PC-9 (cell line): ENCODE measurements at regions not wholly inside any gene's neighbourhood (a gene's known extent, or its start where the extent isn't known, plus 50 kb on each side); places are given as distances from the start of the nearest gene placed in this dataset.

ENCODE experiments used
- BruUV-seq: library from RNA; stranded (reverse); fragments of 400-500 nt; replicated peaks from 2 replicates; lab custom pipeline; 2021; lab: Mats Ljungman, UMichigan
- CTCF ChIA-PET: fragments of 300-600 bp; sonication (Branson Sonifier 250); formaldehyde crosslinking; loops from one replicate; lab custom pipeline; 2022; ENCODE audit warnings: antibody characterized with exemption; lab: Charles Lee
- POLR2A ChIA-PET: fragments of 300-600 bp; sonication (Branson Sonifier 250); formaldehyde crosslinking; loops from one replicate; lab custom pipeline; 2022; ENCODE audit warnings: antibody characterized with exemption; ENCODE audit not compliant: unreplicated experiment; lab: Charles Lee
- DNase-seq, 2 experiments: peaks; one replicate each; pipeline versions ENCODE4 v3.0.0 to v3.0.0-alpha.2; 2015 to 2022; ENCODE audit warnings: mixed read lengths in 1 of 2
- H2AFZ ChIP-seq: fragments of 200-600 bp; sonication (generic); 2 replicates; pipeline ENCODE4 v1.8.1; 2017; ENCODE audit warnings: antibody characterized with exemption
- H3F3A ChIP-seq: fragments of 200-600 bp; sonication (generic); 2 replicates; pipeline ENCODE4 v1.8.1; 2017; ENCODE audit warnings: antibody characterized with exemption, mild to moderate bottlenecking, low read depth; ENCODE audit not compliant: insufficient read depth
- H3K27ac ChIP-seq: fragments of 200-600 bp; sonication (generic); 2 replicates; pipeline ENCODE4 v1.6.1; 2016; ENCODE audit warnings: mixed run types
- H3K27me3 ChIP-seq: fragments of 200-600 bp; sonication (generic); 2 replicates; pipeline ENCODE4 v1.6.1; 2016; ENCODE audit warnings: low read depth, mixed run types; ENCODE audit not compliant: insufficient read depth
- H3K36me3 ChIP-seq: fragments of 200-600 bp; sonication (generic); 2 replicates; pipeline ENCODE4 v1.6.1; 2016; ENCODE audit warnings: low read depth, mixed run types
- H3K4me1 ChIP-seq: fragments of 200-600 bp; sonication (generic); replicated peaks from 2 replicates; pipeline ENCODE4 v1.6.1; 2016; ENCODE audit warnings: mixed run types; ENCODE audit not compliant: insufficient read depth
- H3K4me2 ChIP-seq: fragments of 200-600 bp; sonication (generic); 2 replicates; pipeline ENCODE4 v1.6.1; 2017; ENCODE audit warnings: mixed run types
- H3K4me3 ChIP-seq: fragments of 200-600 bp; sonication (generic); 2 replicates; pipeline ENCODE4 v1.6.1; 2016; ENCODE audit warnings: mixed run types
- H3K79me2 ChIP-seq: fragments of 200-600 bp; sonication (generic); 2 replicates; pipeline ENCODE4 v1.6.1; 2017; ENCODE audit warnings: low read depth, mixed run types
- H3K9me2 ChIP-seq: fragments of 200-600 bp; sonication (generic); 2 replicates; pipeline ENCODE4 v1.8.1; 2017; ENCODE audit warnings: mild to moderate bottlenecking; ENCODE audit not compliant: insufficient read depth
- H3K9me3 ChIP-seq: fragments of 200-600 bp; sonication (generic); 2 replicates; pipeline ENCODE4 v1.8.1; 2016; ENCODE audit warnings: low read depth; ENCODE audit not compliant: insufficient read depth
- H4K20me1 ChIP-seq: fragments of 200-600 bp; sonication (generic); 2 replicates; pipeline ENCODE4 v1.8.1; 2017; ENCODE audit not compliant: insufficient read depth
- EZH2 ChIP-seq: fragments of 200-600 bp; sonication (generic); IDR thresholded peaks from 2 replicates; pipeline ENCODE4 v1.8.0; 2017; ENCODE audit warnings: antibody characterized with exemption, low read depth
- intact Hi-C: fragments of 100-400 bp; cut with micrococcal nuclease; formaldehyde crosslinking; loops from one replicate; pipeline ENCODE4 v1.10.0; 2022; ENCODE audit not compliant: unreplicated experiment
- TF ChIP-seq, protein P1 (sequence below): fragments of 200-600 bp; sonication (generic); conservative IDR thresholded peaks from 2 replicates; pipeline ENCODE4 v1.6.1; 2017; ENCODE audit warnings: mixed run types, antibody characterized with exemption, mild to moderate bottlenecking, moderate library complexity

DNA sequence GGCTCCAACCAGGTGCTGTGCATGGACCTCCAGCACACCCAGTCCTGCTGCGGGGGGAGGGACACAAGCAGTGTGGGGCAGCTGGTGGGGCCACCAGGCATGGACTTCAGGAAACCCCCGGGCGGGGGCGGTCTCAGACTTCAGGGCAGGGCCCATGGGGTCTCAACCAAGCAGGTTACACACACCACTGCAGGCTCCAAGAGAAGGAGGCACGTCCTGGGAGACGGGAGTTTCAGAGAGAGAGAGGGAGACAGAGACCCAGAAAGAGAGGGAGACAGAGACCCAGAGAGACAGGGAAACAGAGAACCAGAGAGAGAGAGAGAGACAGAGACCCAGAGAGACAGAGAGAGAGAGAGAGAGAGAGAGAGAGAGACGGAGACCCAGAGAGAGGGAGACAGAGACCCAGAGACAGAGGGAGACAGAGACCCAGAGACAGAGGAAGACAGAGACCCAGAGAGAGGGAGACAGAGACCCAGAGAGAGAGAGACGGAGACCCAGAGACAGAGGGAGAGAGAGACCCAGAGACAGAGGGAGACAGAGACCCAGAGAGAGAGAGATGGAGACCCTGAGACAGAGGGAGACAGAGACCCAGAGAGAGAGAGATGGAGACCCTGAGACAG is 128.9 kb downstream of the NCOR2 start:
- no peak overlapping the region for H3K27ac ChIP-seq
- ChIA-PET POLR2A (no interaction called here), CTCF (no interaction called here)
- peaks cover 39% of the 10 kb centered on the region for H3F3A ChIP-seq
- H3K9me3 ChIP-seq: no peaks in the 10 kb centered on the region
- no TSS peak for BruUV-seq
- no peak overlapping the region for H2AFZ ChIP-seq
- TF ChIP-seq EZH2: no peak
- TF ChIP-seq, protein P1, sequence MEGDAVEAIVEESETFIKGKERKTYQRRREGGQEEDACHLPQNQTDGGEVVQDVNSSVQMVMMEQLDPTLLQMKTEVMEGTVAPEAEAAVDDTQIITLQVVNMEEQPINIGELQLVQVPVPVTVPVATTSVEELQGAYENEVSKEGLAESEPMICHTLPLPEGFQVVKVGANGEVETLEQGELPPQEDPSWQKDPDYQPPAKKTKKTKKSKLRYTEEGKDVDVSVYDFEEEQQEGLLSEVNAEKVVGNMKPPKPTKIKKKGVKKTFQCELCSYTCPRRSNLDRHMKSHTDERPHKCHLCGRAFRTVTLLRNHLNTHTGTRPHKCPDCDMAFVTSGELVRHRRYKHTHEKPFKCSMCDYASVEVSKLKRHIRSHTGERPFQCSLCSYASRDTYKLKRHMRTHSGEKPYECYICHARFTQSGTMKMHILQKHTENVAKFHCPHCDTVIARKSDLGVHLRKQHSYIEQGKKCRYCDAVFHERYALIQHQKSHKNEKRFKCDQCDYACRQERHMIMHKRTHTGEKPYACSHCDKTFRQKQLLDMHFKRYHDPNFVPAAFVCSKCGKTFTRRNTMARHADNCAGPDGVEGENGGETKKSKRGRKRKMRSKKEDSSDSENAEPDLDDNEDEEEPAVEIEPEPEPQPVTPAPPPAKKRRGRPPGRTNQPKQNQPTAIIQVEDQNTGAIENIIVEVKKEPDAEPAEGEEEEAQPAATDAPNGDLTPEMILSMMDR: no peak
- intact Hi-C loops: no loop called here
- H3K27me3 ChIP-seq: no peaks in the 10 kb centered on the region
- no peak for DNase-seq
- no peaks in the 10 kb centered on the region for H3K36me3 ChIP-seq
- 0 out of 2 replicates have a peak, but pooled peaks cover 3% of the 10 kb centered on the region for H4K20me1 ChIP-seq
- no peak overlapping the region for H3K4me2 ChIP-seq
- H3K4me1 ChIP-seq: peaks cover 33% of the 10 kb centered on the region
- H3K79me2 ChIP-seq: peaks cover 12% of the 10 kb centered on the region
- no peaks in the 10 kb centered on the region for H3K9me2 ChIP-seq
- H3K4me3 ChIP-seq: no peak overlapping the region

DNA sequence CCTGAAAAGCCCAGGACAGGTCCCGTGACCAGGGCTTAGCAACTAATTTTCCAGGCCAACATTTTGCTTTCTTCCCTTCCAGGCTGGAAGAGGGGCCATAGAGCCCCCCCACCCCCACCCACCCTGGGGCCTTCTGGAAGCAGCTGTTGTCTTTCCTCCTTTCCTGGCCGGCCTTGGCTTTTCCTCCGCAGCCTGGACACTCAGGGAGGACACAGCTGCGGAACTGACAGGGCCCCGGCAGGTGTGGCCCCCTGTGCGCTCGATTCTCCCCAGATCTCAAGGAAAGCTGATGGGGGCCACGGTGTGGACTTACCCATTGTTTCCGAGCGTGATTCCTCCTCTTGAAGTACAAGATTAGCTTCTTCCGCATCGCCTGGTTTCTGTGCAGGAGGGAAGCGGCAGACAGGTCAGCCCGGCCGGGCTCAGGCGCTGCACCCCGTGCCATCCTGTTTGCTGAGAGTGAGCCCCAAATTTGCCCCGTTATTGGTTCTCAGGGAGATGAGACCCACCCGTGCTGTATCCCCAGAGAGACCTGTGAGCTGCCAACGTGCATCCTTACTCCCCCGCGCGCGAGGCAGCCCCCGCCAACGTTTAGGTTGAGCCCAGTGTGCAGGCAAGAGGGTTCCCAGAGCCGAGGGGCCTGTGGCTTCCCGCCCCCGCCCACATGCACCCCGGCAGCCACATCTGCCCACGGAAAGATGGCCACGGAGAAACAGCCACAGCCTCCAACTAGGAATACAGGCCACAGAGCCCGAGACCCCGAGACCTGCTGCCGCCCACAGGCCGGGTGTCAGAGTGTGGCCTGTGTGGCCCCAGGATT is 129.6 kb downstream of the NCOR2 start:
- ChIA-PET CTCF (no interaction called here), POLR2A (no interaction called here)
- Histone ChIP-seq H3K4me3 (no peak overlapping the region), H3K4me1 (peaks cover 33% of the 10 kb centered on the region), H3K79me2 (peaks cover 12% of the 10 kb centered on the region), H3K4me2 (no peak overlapping the region), H3K36me3 (no peaks in the 10 kb centered on the region), H2AFZ (no peak overlapping the region), H3K27me3 (no peaks in the 10 kb centered on the region), H3K27ac (no peak overlapping the region), H4K20me1 (0 out of 2 replicates have a peak, but pooled peaks cover 3% of the 10 kb centered on the region), H3F3A (peaks cover 38% of the 10 kb centered on the region), H3K9me2 (no peaks in the 10 kb centered on the region), H3K9me3 (no peaks in the 10 kb centered on the region)
- no peak for TF ChIP-seq EZH2
- TF ChIP-seq, protein P1: no peak
- no peak for DNase-seq
- intact Hi-C loops: no loop called here
- BruUV-seq: no TSS peak

DNA sequence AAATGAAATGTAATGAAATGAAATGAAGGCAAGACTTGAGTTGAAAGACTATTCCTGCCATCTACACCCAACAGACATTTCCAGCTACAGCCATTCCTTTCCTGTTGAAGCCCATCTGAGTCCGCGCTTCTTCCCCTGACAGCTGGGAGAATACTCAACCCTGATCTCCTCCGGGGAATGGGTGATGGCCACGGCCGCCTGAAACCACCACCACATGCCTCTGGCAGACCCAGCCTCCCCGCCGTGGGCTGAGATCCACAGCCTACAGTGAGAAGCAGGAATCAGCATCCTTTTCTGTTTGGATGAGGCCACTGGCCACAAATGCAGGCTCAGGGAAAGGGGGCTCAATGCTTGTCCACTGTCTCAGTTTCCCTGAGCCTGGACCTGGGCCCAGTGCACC is 130.3 kb downstream of the NCOR2 start:
- no peak overlapping the region for H2AFZ ChIP-seq
- 0 out of 2 replicates have a peak, but pooled peaks cover 3% of the 10 kb centered on the region for H4K20me1 ChIP-seq
- H3K4me2 ChIP-seq: no peak overlapping the region
- BruUV-seq: no TSS peak
- no peak overlapping the region for H3K4me3 ChIP-seq
- H3K79me2 ChIP-seq: peaks cover 12% of the 10 kb centered on the region
- no peak overlapping the region for H3K27ac ChIP-seq
- CTCF ChIA-PET: no interaction called here
- no peaks in the 10 kb centered on the region for H3K36me3 ChIP-seq
- no peak for DNase-seq
- H3K9me3 ChIP-seq: no peaks in the 10 kb centered on the region
- intact Hi-C loops: no loop called here
- H3K9me2 ChIP-seq: no peaks in the 10 kb centered on the region
- H3K27me3 ChIP-seq: no peaks in the 10 kb centered on the region
- TF ChIP-seq EZH2: no peak
- TF ChIP-seq, protein P1: no peak
- peaks cover 28% of the 10 kb centered on the region for H3K4me1 ChIP-seq
- H3F3A ChIP-seq: peaks cover 36% of the 10 kb centered on the region
- POLR2A ChIA-PET: no interaction called here
